ENCODE measurements at regions not wholly inside any gene's neighbourhood (a gene's known extent, or its start where the extent isn't known, plus 50 kb on each side); places are given as distances from the start of the nearest gene placed in this dataset.

- POLR2A ChIA-PET = no interaction called here
- Mint-ChIP-seq H3K36me3 (no peaks in the 10 kb centered on the region), H3K9me3 (peaks cover 7% of the 10 kb centered on the region), H3K4me1 (peaks cover 6% of the 10 kb centered on the region), H3K4me3 (no peak overlapping the region), H3K27me3 (ENCODE audit: low read depth) (no peaks in the 10 kb centered on the region), H3K27ac (no peak overlapping the region)
- TF ChIP-seq AFF4 (CRISPR knock-in tag; IDR thresholded peaks at IDR 0.05; ENCODE audit: borderline replicate concordance) (no peak), ATF1 (CRISPR knock-in tag; IDR thresholded peaks at IDR 0.05) (no peak), RELA (CRISPR knock-in tag; IDR thresholded peaks at IDR 0.05; ENCODE audit: borderline replicate concordance) (no peak), ZBTB21 (CRISPR knock-in tag; IDR thresholded peaks at IDR 0.05; ENCODE audit: borderline replicate concordance) (no peak), SMAD4 (CRISPR knock-in tag; IDR thresholded peaks at IDR 0.05) (no peak)
- ATAC-seq = no peak
- no peak for DNase-seq (ENCODE audit: low spot score)
- CTCF ChIA-PET = interaction anchor here (1.4 kb wide), 2 partner anchors 22 to 55 kb away, joined by 4 to 5 read pairs; no protein-coding TSS in a partner anchor
Measured at GRCh38 chr16:50861451-50861850, 119.6 kb downstream of the CYLD start.

GRCh38 chr16:50859628-50860360, 117.9 kb downstream of the CYLD start:
- H3K4me3 Mint-ChIP-seq = no peak overlapping the region
- H3K4me1 Mint-ChIP-seq = peaks cover 6% of the 10 kb centered on the region
- H3K9me3 Mint-ChIP-seq = peaks cover 10% of the 10 kb centered on the region
- DNase-seq (ENCODE audit: low spot score) = no peak
- no peak for ATAC-seq
- no peaks in the 10 kb centered on the region for H3K27me3 Mint-ChIP-seq (ENCODE audit: low read depth)
- ChIA-PET CTCF (interaction anchor here (2.8 kb wide), 1 partner anchor 53 kb away, joined by 12 read pairs; no protein-coding TSS in a partner anchor), POLR2A (no interaction called here)
- TF ChIP-seq USF2 (CRISPR knock-in tag; IDR thresholded peaks at IDR 0.05) = peak; percentile 54
- no peak for TF ChIP-seq JAZF1 (CRISPR knock-in tag; IDR thresholded peaks at IDR 0.05)
- no peak overlapping the region for H3K27ac Mint-ChIP-seq
- no peaks in the 10 kb centered on the region for H3K36me3 Mint-ChIP-seq

GRCh38 chr16:50858877-50859627, 117.2 kb downstream of the CYLD start:
- ATAC-seq = no peak

More at GRCh38 chr16:50858877-50859627, 117.2 kb downstream of the CYLD start:
- H3K27me3 Mint-ChIP-seq (ENCODE audit: low read depth) = no peaks in the 10 kb centered on the region
- CTCF ChIA-PET = interaction anchor here (2.8 kb wide), 1 partner anchor 53 kb away, joined by 12 read pairs; no protein-coding TSS in a partner anchor
- DNase-seq (ENCODE audit: low spot score) = no peak
- TF ChIP-seq JUN (CRISPR knock-in tag; IDR thresholded peaks at IDR 0.05) = no peak
- TF ChIP-seq GABPB1 (CRISPR knock-in tag; IDR thresholded peaks at IDR 0.05) = no peak
- no peak for TF ChIP-seq ATF3 (CRISPR knock-in tag; conservative IDR thresholded peaks at IDR 0.05)
- TF ChIP-seq RORB (CRISPR knock-in tag; IDR thresholded peaks at IDR 0.05) = no peak
- TF ChIP-seq MAX (CRISPR knock-in tag; IDR thresholded peaks at IDR 0.05) = no peak
- no peak for TF ChIP-seq ZMAT4 (CRISPR knock-in tag; IDR thresholded peaks at IDR 0.05)
- H3K36me3 Mint-ChIP-seq = no peaks in the 10 kb centered on the region
- peaks cover 6% of the 10 kb centered on the region for H3K4me1 Mint-ChIP-seq
- POLR2A ChIA-PET = no interaction called here
- H3K4me3 Mint-ChIP-seq = no peak overlapping the region
- H3K9me3 Mint-ChIP-seq = peaks cover 10% of the 10 kb centered on the region
- no peak overlapping the region for H3K27ac Mint-ChIP-seq

All from WTC11 (cell line).